ENCODE measurements at regions not wholly inside any gene's neighbourhood (a gene's known extent, or its start where the extent isn't known, plus 50 kb on each side); places are given as distances from the start of the nearest gene placed in this dataset.
"Not testable (repeated sequence)": the region's sequence is repeated elsewhere in the genome, so short reads cannot be mapped to it uniquely, and the experiment has no call there.

DNA sequence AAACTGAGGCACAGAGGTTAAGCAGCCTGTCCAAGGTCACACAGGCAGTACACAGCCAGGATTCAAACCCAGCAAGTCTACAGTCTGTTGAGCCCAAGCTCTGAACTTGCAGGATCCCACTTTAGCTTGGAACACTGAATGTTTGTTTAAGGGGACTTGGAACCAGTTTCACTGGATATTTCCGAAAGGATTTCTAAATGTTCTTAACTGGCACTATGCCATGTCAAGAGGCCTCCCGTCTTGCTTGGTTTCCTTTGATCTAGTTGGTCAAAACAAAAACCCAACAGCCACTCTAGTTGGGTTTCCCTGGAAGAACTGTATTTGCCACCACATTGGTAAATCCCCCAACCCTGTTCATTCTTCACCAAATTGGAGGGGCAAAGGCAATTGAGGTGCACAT is 317.6 kb upstream of the KAZN start:
- Histone ChIP-seq H3K79me2 (no peaks in the 10 kb centered on the region), H3K4me3 (ENCODE audit: low read depth, low read length) (no peak overlapping the region), H2AFZ (no peak overlapping the region), H3K9ac (no peak overlapping the region), H3K4me1 (no peaks in the 10 kb centered on the region), H3K27me3 (ENCODE audit: control insufficient read depth, insufficient read depth, low read length) (no peaks in the 10 kb centered on the region), H3K4me2 (ENCODE audit: low read length) (no peak overlapping the region), H3K36me3 (ENCODE audit: control insufficient read depth, insufficient read depth, low read length) (no peaks in the 10 kb centered on the region), H3K27ac (no peak overlapping the region), H3K9me3 (ENCODE audit: control insufficient read depth, low read length) (no peaks in the 10 kb centered on the region)
- TF ChIP-seq, protein P1, sequence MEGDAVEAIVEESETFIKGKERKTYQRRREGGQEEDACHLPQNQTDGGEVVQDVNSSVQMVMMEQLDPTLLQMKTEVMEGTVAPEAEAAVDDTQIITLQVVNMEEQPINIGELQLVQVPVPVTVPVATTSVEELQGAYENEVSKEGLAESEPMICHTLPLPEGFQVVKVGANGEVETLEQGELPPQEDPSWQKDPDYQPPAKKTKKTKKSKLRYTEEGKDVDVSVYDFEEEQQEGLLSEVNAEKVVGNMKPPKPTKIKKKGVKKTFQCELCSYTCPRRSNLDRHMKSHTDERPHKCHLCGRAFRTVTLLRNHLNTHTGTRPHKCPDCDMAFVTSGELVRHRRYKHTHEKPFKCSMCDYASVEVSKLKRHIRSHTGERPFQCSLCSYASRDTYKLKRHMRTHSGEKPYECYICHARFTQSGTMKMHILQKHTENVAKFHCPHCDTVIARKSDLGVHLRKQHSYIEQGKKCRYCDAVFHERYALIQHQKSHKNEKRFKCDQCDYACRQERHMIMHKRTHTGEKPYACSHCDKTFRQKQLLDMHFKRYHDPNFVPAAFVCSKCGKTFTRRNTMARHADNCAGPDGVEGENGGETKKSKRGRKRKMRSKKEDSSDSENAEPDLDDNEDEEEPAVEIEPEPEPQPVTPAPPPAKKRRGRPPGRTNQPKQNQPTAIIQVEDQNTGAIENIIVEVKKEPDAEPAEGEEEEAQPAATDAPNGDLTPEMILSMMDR (IDR thresholded peaks at IDR 0.05) = no peak

DNA sequence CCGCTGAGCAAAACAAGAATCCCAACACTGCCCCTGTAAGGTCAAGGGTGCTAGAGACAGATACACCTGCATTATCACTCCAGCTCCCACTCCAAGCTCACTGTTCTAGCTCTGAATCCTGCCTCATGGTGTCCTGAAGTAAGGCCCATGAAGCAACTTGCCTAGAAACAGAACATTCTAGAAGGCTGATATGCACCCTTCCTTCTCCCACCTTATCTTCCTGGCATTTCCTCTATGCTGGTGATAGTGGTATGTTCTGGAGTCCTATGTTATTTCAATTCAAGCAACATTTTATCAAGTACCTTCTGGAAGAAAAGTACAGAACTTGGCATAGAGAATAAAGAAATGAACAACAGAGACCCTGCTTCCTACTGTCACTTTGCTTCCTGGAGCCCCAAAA is 317.1 kb upstream of the KAZN start:
- TF ChIP-seq, protein P1 (IDR thresholded peaks at IDR 0.05) = no peak
- H3K27me3 ChIP-seq (ENCODE audit: control insufficient read depth, insufficient read depth, low read length) = no peaks in the 10 kb centered on the region
- no peak overlapping the region for H3K27ac ChIP-seq
- H3K79me2 ChIP-seq = no peaks in the 10 kb centered on the region
- H3K4me2 ChIP-seq (ENCODE audit: low read length) = no peak overlapping the region
- H3K9ac ChIP-seq = no peak overlapping the region
- H3K36me3 ChIP-seq (ENCODE audit: control insufficient read depth, insufficient read depth, low read length) = no peaks in the 10 kb centered on the region
- H3K4me1 ChIP-seq = no peaks in the 10 kb centered on the region
- no peak overlapping the region for H3K4me3 ChIP-seq (ENCODE audit: low read depth, low read length)
- no peaks in the 10 kb centered on the region for H3K9me3 ChIP-seq (ENCODE audit: control insufficient read depth, low read length)
- no peak overlapping the region for H2AFZ ChIP-seq

DNA sequence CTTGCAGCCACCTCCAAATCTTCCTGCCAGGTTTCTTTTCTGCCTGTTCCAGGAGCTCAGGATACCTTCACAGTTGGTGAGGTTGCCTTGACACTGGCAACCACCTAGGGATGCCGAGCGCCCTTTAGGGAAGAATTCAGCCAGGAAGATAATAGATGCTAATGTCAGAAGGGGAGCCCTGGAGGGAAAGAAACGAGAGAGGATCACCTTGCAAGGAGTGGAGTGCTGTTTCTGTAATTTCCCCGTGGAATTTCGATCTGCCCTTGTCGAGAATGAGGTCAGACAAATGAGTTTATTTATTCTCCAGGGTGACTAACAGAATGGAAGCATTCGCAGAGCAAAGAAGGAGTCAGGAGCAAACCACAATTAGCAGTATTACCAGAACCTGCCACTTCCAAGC is 315.8 kb upstream of the KAZN start:
- no peak overlapping the region for H3K4me3 ChIP-seq (ENCODE audit: low read depth, low read length)
- H3K36me3 ChIP-seq (ENCODE audit: control insufficient read depth, insufficient read depth, low read length) = no peaks in the 10 kb centered on the region
- no peak overlapping the region for H3K27ac ChIP-seq
- TF ChIP-seq, protein P1 (IDR thresholded peaks at IDR 0.05) = no peak
- H3K27me3 ChIP-seq (ENCODE audit: control insufficient read depth, insufficient read depth, low read length) = no peaks in the 10 kb centered on the region
- no peak overlapping the region for H3K9ac ChIP-seq
- no peak overlapping the region for H2AFZ ChIP-seq
- no peaks in the 10 kb centered on the region for H3K79me2 ChIP-seq
- H3K9me3 ChIP-seq (ENCODE audit: control insufficient read depth, low read length) = no peaks in the 10 kb centered on the region
- H3K4me1 ChIP-seq = no peaks in the 10 kb centered on the region
- H3K4me2 ChIP-seq (ENCODE audit: low read length) = no peak overlapping the region

DNA sequence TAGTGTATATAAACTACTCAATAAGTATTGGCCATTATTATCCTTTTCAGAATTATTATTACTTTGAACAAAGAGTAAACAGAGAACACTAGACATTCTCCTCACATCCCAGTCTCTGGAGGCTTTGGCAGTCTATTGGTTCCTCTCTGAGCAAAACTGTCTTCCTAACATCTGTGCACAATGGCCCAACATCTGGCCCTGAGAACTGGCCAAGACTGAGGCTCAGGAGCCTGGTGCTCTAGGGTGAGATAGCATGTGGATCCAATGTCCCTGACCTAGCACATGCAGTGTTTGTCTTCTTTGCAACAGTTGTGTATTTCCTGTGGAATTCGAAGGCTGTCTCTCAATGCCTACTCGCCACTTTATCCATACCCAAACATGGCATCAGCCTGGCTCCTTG is 313.2 kb upstream of the KAZN start:
- TF ChIP-seq, protein P1 (IDR thresholded peaks at IDR 0.05) = no peak
- Histone ChIP-seq H3K79me2 (no peaks in the 10 kb centered on the region), H3K9ac (no peak overlapping the region), H3K4me3 (ENCODE audit: low read depth, low read length) (no peak overlapping the region), H3K4me1 (no peaks in the 10 kb centered on the region), H3K36me3 (ENCODE audit: control insufficient read depth, insufficient read depth, low read length) (no peaks in the 10 kb centered on the region), H3K9me3 (ENCODE audit: control insufficient read depth, low read length) (no peaks in the 10 kb centered on the region), H3K27me3 (ENCODE audit: control insufficient read depth, insufficient read depth, low read length) (no peaks in the 10 kb centered on the region), H2AFZ (no peak overlapping the region), H3K27ac (no peak overlapping the region), H3K4me2 (ENCODE audit: low read length) (no peak overlapping the region)

DNA sequence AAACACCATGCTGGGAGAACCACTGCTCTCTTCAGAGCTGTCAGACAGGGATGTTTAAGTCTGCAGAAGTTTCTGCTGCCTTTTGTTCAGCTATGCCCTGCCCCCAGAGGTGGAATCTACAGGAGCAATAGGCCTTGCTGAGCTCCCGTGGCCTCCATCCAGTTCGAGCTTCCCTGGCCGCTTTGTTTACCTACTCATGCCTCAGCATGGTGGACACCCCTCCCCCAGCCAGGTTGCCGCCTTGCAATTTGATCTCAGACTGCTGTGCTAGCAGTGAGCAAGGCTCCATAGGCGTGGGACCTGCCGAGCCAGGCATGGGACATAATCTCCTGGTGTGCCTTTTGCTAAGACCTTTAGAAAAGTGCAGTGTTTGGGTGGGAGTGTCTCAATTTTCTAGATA is 307.3 kb upstream of the KAZN start:
- H2AFZ ChIP-seq; H3K27me3 ChIP-seq (ENCODE audit: control insufficient read depth, insufficient read depth, low read length); H3K4me2 ChIP-seq (ENCODE audit: low read length); H3K9ac ChIP-seq; H3K4me3 ChIP-seq (ENCODE audit: low read depth, low read length); H3K79me2 ChIP-seq; H3K36me3 ChIP-seq (ENCODE audit: control insufficient read depth, insufficient read depth, low read length); H3K9me3 ChIP-seq (ENCODE audit: control insufficient read depth, low read length); H3K4me1 ChIP-seq; H3K27ac ChIP-seq: not testable (repeated sequence)

Data from parathyroid adenoma (tissue), 2 donors.